ENCODE measurements at regions not wholly inside any gene's neighbourhood (a gene's known extent, or its start where the extent isn't known, plus 50 kb on each side); places are given as distances from the start of the nearest gene placed in this dataset.
A peak's percentile ranks its signal among the peaks of the same experiment; 100 is the strongest.

DNA sequence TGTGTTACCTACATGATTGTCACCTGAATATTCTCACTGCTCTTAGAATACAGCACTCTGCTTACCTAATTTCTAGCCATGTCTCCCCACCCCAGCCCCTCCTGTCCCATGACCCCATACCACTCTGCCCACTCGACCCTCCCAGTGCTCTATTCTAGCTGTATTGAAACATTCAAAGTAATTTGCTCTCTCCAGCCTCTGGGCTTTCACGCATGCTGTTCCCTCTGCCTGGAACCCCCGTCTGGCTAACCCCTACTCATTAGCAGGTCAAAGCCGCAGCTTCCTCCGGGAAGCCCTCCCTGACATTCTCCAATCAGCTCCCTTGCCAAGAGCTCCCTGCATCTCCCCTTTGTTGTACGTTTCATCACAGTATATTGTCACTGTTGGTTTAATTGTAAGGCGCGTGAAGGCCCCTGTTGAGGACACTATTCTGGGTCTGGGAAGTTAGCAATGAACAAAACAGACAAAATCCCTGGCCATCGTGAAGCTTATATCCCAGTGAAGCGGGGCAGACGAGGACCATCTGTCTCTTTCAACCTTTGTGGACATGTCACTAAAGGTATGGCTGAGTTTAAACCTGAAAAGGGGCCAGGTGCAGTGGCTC, 72.3 kb upstream of the LHX1 start:
- H3K4me1 ChIP-seq (ENCODE audit: insufficient read depth) = no peaks in the 10 kb centered on the region
- no peaks in the 10 kb centered on the region for H3K27me3 ChIP-seq (ENCODE audit: insufficient read depth)
- no peak overlapping the region for H3K4me2 ChIP-seq
- H3K36me3 ChIP-seq (ENCODE audit: insufficient read depth) = no peaks in the 10 kb centered on the region
- no peaks in the 10 kb centered on the region for H3K36me3 Mint-ChIP-seq (ENCODE audit: low read depth)
- no peak overlapping the region for H3K4me3 Mint-ChIP-seq
- H3F3A ChIP-seq (replicated peaks; ENCODE audit: low read depth) = no peaks in the 10 kb centered on the region
- H3K27ac Mint-ChIP-seq = no peak overlapping the region
- no peaks in the 10 kb centered on the region for H4K20me1 ChIP-seq (replicated peaks; ENCODE audit: insufficient read depth)
- no peak for DNase-seq (ENCODE audit: low spot score)
- H3K27me3 Mint-ChIP-seq (ENCODE audit: insufficient read depth, low read depth, poor library complexity) = peaks cover 6% of the 10 kb centered on the region
- no peaks in the 10 kb centered on the region for H3K9me3 Mint-ChIP-seq
- H3K4me1 Mint-ChIP-seq = peaks cover 21% of the 10 kb centered on the region
- H3K27ac ChIP-seq (ENCODE audit: low read depth) = no peak overlapping the region
- H2AFZ ChIP-seq = no peak overlapping the region
- H3K79me2 ChIP-seq (replicated peaks; ENCODE audit: insufficient read depth) = no peaks in the 10 kb centered on the region
- no peak overlapping the region for H3K4me3 ChIP-seq
- peak; percentile 70 for ATAC-seq
- no peaks in the 10 kb centered on the region for H3K9me2 ChIP-seq (ENCODE audit: insufficient read depth)
- TF ChIP-seq EZH2 (IDR thresholded peaks at IDR 0.05; ENCODE audit: low read depth, unreplicated experiment) (no peak), CREB1 (CRISPR knock-in tag; IDR thresholded peaks at IDR 0.05; ENCODE audit: low read depth) (no peak), NANOG (IDR thresholded peaks at IDR 0.05; ENCODE audit: borderline replicate concordance) (no peak), POLR2AphosphoS5 (IDR thresholded peaks at IDR 0.05; ENCODE audit: low read depth) (no peak)

DNA sequence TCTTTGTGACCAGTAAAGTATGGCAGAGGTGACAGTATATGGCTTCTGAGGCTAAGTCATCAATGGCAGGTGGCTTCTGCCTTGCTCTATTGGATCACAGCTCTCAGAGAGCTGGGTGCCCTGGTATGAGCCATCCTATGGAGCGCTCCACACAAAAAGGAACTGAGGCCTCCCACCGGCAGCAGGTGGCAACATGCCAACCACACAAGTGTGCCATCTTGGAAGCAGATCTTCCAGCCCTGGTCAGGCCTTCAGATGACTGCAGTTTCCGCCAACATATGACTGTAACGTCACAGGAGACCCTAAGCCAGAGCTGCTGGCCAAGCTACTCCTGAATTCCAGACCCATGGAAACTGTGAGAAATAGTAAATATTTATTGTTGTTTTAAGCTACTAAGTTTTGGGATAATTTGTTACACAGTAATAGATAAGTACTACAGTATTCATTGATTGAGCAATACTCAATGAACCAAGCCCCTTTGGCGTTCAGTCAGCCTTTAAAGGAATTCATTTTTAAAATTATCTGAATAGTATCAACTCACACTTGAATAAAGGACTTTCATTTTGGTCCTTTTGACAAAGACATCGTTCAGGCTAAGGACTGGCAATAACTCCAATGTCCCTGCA, 69.4 kb upstream of the LHX1 start:
- Histone ChIP-seq H3K4me3 (no peak overlapping the region), H3K36me3 (ENCODE audit: insufficient read depth) (no peaks in the 10 kb centered on the region), H3K27ac (ENCODE audit: low read depth) (no peak overlapping the region), H4K20me1 (replicated peaks; ENCODE audit: insufficient read depth) (no peaks in the 10 kb centered on the region), H3K79me2 (replicated peaks; ENCODE audit: insufficient read depth) (no peaks in the 10 kb centered on the region), H3K9me2 (ENCODE audit: insufficient read depth) (no peaks in the 10 kb centered on the region), H3F3A (replicated peaks; ENCODE audit: low read depth) (no peaks in the 10 kb centered on the region), H3K27me3 (ENCODE audit: insufficient read depth) (no peaks in the 10 kb centered on the region), H3K4me1 (ENCODE audit: insufficient read depth) (no peaks in the 10 kb centered on the region; the same call in 1 of the 2 replicates), H2AFZ (no peak overlapping the region), H3K4me2 (no peak overlapping the region)
- DNase-seq (ENCODE audit: low spot score) = no peak
- no peaks in the 10 kb centered on the region for H3K9me3 Mint-ChIP-seq
- H3K4me3 Mint-ChIP-seq = no peak overlapping the region
- no peak for ATAC-seq
- H3K36me3 Mint-ChIP-seq (ENCODE audit: low read depth) = no peaks in the 10 kb centered on the region
- H3K4me1 Mint-ChIP-seq = peaks cover 28% of the 10 kb centered on the region
- peaks cover 2% of the 10 kb centered on the region for H3K27me3 Mint-ChIP-seq (ENCODE audit: insufficient read depth, low read depth, poor library complexity)
- H3K27ac Mint-ChIP-seq = no peak overlapping the region
- TF ChIP-seq, protein P1, sequence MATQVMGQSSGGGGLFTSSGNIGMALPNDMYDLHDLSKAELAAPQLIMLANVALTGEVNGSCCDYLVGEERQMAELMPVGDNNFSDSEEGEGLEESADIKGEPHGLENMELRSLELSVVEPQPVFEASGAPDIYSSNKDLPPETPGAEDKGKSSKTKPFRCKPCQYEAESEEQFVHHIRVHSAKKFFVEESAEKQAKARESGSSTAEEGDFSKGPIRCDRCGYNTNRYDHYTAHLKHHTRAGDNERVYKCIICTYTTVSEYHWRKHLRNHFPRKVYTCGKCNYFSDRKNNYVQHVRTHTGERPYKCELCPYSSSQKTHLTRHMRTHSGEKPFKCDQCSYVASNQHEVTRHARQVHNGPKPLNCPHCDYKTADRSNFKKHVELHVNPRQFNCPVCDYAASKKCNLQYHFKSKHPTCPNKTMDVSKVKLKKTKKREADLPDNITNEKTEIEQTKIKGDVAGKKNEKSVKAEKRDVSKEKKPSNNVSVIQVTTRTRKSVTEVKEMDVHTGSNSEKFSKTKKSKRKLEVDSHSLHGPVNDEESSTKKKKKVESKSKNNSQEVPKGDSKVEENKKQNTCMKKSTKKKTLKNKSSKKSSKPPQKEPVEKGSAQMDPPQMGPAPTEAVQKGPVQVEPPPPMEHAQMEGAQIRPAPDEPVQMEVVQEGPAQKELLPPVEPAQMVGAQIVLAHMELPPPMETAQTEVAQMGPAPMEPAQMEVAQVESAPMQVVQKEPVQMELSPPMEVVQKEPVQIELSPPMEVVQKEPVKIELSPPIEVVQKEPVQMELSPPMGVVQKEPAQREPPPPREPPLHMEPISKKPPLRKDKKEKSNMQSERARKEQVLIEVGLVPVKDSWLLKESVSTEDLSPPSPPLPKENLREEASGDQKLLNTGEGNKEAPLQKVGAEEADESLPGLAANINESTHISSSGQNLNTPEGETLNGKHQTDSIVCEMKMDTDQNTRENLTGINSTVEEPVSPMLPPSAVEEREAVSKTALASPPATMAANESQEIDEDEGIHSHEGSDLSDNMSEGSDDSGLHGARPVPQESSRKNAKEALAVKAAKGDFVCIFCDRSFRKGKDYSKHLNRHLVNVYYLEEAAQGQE (IDR thresholded peaks at IDR 0.05; ENCODE audit: unreplicated experiment) = no peak
- no peak for TF ChIP-seq STAT1 (IDR thresholded peaks at IDR 0.05; ENCODE audit: unreplicated experiment)
- no peak for TF ChIP-seq POLR2AphosphoS5 (IDR thresholded peaks at IDR 0.05; ENCODE audit: low read depth)
- no peak for TF ChIP-seq CREB1 (CRISPR knock-in tag; IDR thresholded peaks at IDR 0.05; ENCODE audit: low read depth)
- no peak for TF ChIP-seq EZH2 (IDR thresholded peaks at IDR 0.05; ENCODE audit: low read depth, unreplicated experiment)
- TF ChIP-seq ZNF331 (CRISPR knock-in tag; IDR thresholded peaks at IDR 0.05; ENCODE audit: low read depth) = no peak
- TF ChIP-seq, protein P2, sequence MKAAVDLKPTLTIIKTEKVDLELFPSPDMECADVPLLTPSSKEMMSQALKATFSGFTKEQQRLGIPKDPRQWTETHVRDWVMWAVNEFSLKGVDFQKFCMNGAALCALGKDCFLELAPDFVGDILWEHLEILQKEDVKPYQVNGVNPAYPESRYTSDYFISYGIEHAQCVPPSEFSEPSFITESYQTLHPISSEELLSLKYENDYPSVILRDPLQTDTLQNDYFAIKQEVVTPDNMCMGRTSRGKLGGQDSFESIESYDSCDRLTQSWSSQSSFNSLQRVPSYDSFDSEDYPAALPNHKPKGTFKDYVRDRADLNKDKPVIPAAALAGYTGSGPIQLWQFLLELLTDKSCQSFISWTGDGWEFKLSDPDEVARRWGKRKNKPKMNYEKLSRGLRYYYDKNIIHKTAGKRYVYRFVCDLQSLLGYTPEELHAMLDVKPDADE (IDR thresholded peaks at IDR 0.05) = no peak
- TF ChIP-seq NANOG (IDR thresholded peaks at IDR 0.05; ENCODE audit: borderline replicate concordance) = no peak
- TF ChIP-seq, protein P3, sequence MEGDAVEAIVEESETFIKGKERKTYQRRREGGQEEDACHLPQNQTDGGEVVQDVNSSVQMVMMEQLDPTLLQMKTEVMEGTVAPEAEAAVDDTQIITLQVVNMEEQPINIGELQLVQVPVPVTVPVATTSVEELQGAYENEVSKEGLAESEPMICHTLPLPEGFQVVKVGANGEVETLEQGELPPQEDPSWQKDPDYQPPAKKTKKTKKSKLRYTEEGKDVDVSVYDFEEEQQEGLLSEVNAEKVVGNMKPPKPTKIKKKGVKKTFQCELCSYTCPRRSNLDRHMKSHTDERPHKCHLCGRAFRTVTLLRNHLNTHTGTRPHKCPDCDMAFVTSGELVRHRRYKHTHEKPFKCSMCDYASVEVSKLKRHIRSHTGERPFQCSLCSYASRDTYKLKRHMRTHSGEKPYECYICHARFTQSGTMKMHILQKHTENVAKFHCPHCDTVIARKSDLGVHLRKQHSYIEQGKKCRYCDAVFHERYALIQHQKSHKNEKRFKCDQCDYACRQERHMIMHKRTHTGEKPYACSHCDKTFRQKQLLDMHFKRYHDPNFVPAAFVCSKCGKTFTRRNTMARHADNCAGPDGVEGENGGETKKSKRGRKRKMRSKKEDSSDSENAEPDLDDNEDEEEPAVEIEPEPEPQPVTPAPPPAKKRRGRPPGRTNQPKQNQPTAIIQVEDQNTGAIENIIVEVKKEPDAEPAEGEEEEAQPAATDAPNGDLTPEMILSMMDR (conservative IDR thresholded peaks at IDR 0.05; ENCODE audit: low read depth in 2 of 2) = no peak

All from GM23338 (cell line).